Dedifferentiated amniotic fluid mesenchymal stem cell (primary cell): ENCODE measurements at regions not wholly inside any gene's neighbourhood (a gene's known extent, or its start where the extent isn't known, plus 50 kb on each side); places are given as distances from the start of the nearest gene placed in this dataset.

Experiments
- DNase-seq: peaks from one replicate; pipeline ENCODE4 v3.0.0-alpha.2; 2016; ENCODE audit errors: extremely low spot score

DNA sequence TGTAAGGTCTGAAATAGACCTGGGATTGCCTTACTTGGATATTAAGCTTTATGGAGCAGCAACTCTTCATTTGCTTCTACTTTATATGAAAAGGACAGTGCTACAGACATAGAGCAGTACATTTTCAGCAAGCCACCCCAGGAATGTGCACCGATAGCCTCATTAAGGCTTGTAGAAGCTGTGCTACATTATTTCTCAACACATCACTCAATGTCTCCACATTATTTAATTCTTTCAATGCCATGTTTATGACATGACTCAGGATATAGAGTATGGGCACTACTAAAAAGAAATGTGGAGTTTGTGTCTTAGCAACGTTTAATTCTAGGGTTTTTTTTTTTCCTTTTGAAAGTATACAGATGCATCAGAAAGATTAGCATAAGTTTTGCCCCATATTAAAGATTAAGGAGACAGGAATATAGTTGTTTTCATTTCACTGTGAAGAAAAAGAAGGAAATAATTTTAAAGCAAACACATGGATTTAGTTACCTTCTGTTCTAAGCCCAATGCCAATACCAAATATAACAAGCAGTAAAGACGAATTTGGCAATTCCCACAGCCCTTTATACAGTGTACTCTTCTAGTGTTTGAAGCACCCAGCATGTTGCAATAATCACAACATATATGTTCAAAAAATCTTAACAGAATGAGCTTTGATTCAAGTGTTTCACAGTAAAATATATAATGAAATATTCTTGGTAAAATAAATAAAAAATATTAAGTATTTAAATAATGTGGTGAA lies 2140.1 kb upstream of the AGA start:
- no peak for DNase-seq

DNA sequence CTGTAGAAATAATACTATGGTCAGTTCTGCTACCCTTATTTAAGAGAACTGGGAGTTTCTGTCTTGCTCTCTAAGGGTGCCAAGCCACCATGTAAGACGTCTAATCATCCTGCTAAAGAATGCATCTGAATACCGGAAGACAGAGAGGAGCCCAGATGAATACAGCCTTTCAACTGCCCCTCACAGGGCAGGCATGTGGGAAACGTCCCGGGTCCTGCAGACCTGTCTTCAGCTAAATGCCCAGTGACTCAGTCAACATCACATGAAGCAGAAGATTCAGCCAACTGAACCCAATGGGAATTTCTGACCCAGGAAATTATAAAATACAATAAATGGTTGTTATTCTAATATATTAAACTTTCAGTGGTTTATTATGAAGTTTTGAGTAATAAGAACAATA lies 2141.0 kb upstream of the AGA start:
- no peak for DNase-seq

- no peak for DNase-seq
Observed at GRCh38 chr4:179584101-179584500, 2141.9 kb upstream of the AGA start.

DNA sequence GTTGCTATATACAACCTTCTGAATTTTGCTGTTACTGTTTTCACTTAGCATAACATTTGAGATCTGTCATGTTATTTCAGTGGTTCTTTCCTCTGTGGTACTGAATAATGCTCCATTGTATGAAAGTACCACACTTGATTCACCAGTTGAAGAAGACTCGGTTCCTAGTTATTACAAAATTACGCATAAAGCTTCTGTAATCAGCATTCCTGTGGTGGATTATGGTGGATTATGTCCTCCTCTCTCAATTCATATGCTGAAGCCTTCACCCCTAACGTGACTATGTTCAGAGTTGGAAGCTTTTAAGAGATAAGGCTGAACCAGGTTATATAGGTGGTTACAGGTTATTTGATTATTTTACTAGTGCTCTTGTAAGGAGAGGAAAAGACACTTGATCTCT lies 2143.5 kb upstream of the AGA start:
- DNase-seq: no peak

GRCh38 chr4:179586460-179586859 lies 2144.2 kb upstream of the AGA start:
- DNase-seq: no peak

DNA sequence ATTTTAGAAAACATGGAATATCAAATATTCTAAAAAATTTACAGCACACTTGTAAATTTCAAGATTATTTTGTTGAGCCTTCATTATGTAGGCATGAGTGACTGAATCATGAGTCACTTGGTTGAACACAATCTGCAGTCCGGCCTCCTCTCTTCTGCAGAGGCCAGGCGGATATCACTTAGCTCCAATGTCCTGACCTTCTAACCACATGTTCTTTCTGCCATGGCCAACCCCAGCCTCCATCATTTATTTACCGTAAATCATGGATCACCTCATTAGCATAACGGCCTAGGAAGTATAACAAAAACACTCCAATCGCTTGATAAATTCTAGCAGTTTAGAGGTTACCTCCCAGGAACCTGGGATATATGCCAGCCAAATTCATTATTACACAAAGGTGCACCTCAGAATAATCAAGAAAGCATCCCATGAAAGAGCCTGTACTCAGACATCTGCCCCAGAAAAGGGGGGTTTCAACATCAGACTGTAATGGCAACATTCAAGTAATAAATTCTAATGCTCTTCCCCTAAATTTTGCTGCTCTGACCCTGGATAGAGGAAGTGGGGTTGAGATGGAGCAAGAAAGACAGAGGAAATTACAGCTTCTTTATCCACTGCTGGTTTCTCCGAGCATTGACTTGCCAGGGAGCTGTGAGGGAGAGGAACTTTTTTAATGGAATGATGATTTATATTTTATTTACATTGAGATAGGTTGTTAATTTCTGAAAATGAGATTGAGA lies 2153.6 kb upstream of the AGA start:
- no peak for DNase-seq

DNA sequence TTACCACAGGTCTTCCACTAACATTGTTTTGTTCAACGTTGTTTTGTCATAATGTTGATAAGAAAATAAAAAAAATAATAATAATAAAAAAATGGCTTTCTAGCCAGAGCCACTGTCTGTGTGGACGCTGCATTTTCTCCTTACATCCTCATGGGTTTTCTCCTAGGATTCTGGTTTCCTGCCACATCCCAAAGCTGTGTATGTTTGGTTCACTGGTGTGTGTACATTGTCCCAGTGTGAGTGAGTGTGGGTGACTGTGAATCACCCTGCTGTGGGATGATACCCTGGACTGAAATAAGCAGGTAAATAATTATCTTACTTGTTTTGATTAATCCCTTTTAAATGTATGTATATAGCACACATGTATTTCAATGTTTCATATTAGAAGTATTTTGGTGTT lies 2154.4 kb upstream of the AGA start:
- no peak for DNase-seq

GRCh38 chr4:179597301-179597700 lies 2155.1 kb upstream of the AGA start:
- no peak for DNase-seq

GRCh38 chr4:179601671-179602070 lies 2159.4 kb upstream of the AGA start:
- no peak for DNase-seq

DNA sequence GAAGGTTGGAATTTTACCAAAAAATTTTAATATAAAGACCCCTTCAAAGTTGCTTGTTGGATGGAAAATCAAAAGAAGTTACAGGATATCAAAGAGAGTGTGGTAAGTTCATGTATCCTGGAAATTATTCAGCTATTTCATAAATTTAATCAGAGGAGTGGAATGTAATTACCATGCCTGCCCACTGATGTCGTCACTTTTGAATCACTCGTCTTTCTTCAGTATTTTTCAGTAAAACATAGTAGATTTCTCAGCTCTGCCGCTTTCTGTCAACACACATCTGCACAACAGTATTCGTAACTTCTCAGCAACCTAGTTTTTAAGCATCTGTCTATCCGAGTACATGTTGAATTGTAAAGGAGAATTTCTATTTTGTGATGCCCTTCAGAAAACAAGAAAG lies 2163.0 kb upstream of the AGA start:
- DNase-seq: peak; percentile 25

DNA sequence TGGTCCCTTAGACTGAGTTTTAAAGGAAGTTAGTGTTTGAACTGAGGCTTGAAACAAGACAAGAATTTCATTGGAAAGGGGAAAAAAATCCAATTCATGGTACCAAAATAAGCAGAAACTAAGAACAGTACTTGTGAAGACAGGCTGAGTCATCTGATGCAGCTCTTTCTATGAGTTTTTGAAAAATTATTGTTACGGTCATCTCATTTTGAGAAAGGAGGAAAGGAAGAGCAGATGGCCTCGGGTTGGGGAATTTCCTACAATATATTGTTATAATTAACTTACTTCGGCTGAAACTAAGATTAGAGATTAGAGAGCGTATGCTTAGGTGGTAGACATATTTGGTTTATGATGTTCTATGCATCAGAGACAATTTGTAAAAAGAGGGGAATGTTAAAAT lies 2164.8 kb upstream of the AGA start:
- no peak for DNase-seq

GRCh38 chr4:179615704-179616103 lies 2173.5 kb upstream of the AGA start:
- DNase-seq: no peak

- no peak for DNase-seq
Observed at GRCh38 chr4:179618966-179619365, 2176.7 kb upstream of the AGA start.

DNA sequence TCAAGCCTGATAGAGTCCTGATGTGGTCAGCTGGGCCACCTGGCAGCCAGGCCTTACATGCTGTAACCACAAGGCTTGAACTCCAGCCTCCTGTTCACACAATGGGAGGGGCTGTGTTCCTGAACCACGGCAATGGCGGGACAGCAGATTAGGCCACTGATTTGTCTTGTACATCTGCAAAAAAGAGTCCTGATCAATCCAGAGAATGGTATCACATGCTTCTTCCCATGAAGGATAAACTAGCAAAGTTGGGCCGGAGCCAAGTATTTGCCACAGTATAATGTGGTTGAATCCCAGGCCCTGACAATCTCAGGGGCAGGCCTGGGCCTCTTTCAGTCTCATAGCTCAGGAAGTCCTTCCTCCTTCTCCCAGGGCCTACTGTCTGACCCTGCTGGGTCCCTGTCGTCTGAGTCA lies 2182.5 kb upstream of the AGA start:
- DNase-seq: peak; percentile 26

DNA sequence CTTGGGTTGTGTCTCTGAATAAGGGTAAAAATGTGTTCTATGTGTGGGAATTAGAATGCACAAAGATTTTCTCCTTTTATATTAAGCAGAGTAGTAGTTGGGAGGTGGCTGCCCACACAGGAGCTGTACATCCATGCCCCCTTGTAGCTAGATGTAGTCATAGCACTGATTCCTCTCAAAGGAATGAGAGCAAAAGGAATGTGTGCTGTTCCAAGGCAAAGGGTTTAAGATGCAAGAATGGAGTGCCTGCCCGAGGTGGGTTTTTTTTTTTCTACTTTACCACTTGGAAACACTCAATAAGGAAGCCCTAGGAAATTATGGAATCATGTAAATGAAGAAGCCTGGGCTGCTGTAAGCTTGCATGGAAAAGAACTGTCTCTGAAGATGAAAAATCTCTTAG lies 2183.2 kb upstream of the AGA start:
- DNase-seq: peak; percentile 68

DNA sequence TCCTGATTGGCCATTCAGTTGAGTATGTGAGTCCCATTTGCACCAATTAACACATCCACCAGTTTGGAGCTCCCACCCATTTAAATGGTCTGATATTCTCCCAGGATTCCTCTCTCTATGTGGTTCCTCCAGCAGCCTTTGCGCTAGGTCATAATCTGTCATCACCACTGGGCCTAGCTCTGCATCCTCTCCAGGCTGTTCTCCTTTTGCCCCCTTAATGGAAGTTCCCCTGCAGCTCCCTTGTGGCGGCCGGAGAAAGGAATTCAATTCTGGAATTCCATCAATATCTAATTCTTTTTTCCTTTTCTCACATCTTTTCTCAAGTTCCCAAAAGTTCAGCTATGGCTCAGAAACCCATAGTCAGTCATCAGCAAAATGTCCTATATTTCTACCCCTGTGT lies 2184.4 kb upstream of the AGA start:
- no peak for DNase-seq

- DNase-seq: no peak
Observed at GRCh38 chr4:179631321-179631720, 2189.1 kb upstream of the AGA start.

- no peak for DNase-seq
Observed at GRCh38 chr4:179634862-179635261, 2192.6 kb upstream of the AGA start.

DNA sequence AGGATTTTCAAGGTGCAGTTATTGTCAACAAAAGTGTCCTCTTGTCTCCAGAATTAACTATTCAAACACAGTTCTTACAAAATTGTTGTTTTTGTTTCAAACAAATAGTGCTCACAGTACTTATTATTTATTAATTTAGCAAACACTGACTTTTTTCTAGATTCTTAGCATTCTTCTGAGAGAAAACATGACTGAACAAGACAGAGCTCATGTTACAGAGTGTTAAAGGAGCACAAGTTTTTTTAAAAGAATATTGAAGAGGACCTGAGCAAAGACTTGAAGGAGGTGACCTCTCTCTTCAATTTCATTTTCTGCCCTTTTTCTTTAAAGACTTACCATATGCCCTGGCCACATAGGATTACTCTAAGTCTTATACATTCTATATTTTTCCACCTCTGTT lies 2220.3 kb upstream of the AGA start:
- peak; percentile 36 for DNase-seq

DNA sequence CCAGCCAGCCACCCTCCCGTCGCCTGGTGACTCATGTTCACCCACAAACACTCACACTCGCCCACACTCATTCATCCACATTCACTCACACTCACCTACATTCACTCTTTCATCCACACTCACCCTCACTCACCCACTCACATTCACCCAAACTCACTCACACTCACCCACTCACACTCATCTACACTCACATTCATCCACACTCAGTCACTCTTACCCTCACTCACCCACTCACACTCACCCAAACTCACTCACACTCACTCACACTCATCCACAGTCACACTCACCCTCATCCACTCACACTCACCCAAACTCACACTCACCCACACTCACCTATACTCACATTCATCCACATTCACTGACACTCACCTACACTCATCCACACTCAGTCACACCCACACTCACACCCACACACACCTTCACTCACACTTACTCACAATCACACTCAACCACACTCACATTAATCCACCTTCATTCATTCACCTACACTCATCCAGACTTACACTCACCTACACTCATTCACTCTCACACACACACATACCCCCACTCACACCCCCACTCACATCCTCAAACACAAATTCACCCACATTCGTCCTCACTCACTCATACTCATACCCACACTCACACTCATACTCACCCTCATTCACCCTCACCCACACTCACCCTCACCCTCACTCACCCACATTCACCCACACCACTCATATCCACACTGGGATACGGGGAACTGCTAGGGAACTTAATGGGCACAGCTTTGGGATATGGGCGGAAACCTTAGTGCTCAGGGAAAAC lies 2221.6 kb upstream of the AGA start:
- DNase-seq: no peak

DNA sequence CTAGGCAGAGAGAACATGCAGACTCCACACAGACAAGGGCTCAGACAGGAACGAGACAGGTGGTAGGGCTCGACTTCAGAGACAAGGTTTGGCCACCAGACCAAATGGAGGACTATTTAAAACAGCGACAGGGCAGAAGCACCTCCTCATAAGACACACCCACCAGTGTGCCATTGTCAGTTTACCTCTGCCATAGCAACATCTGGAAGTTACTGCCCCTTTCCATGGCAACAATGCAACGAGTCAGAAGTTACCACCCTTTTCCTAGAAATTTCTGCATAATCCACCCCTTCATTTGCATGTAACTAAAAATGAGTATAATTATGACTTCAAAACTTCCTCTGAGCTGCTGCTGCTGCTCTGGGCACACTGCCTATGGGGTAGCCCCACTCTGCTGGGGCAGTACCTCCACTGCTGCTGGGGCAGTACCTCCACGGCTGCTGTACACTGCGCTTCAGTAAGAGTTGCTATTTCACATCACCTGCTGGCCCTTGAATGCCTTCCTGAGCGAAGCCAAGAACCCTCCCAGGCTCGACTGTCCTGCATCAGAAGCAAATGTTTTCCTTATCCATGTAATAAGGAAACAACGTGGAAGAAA lies 2222.3 kb upstream of the AGA start:
- no peak for DNase-seq

GRCh38 chr4:179666226-179666625 lies 2224.0 kb upstream of the AGA start:
- DNase-seq: no peak
